HK-2 (cell line): ENCODE measurements at regions not wholly inside any gene's neighbourhood (a gene's known extent, or its start where the extent isn't known, plus 50 kb on each side); places are given as distances from the start of the nearest gene placed in this dataset.
"Not testable (repeated sequence)": the region's sequence is repeated elsewhere in the genome, so short reads cannot be mapped to it uniquely, and the experiment has no call there.

Experiments
- DNase-seq: peaks from one replicate; pipeline ENCODE4 v3.0.0-alpha.2; 2018; ENCODE audit not compliant: unreplicated experiment

GRCh38 chr10:58066979-58067378 lies 200.7 kb downstream of the IPMK start:
- DNase-seq, result no peak

DNA sequence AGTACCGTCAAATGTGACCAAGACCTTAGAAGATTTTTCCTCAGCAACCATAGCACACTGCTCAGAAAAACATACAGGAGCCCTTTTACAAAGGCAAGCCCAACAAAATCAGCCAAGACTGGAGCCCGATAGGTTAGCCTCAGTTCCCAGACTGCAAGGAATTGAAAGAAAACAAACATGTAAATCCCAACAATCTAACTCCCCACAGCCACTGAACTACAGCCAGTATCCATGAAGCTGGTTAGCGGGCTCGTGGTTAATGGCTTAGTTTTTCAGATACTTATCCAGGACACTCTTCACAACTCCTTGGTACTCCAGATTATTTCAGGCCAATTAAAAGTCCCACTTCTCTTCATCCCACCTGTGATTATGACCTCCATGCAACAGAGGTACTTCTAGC lies 201.6 kb downstream of the IPMK start:
- no peak for DNase-seq

DNA sequence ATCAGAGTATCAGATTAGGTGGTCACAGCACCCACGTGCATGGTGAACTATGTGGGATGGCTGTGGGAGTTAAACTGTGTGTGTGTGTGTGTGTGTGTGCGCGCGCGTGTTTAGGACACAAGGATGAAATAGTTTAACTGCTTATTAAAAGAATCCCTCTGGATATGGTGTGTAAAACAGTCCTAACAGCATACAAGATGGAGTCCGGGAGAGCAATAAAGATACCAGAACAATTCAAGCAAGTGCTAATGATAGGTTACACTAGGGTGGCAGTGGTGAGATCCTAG lies 202.2 kb downstream of the IPMK start:
- DNase-seq, result no peak

DNA sequence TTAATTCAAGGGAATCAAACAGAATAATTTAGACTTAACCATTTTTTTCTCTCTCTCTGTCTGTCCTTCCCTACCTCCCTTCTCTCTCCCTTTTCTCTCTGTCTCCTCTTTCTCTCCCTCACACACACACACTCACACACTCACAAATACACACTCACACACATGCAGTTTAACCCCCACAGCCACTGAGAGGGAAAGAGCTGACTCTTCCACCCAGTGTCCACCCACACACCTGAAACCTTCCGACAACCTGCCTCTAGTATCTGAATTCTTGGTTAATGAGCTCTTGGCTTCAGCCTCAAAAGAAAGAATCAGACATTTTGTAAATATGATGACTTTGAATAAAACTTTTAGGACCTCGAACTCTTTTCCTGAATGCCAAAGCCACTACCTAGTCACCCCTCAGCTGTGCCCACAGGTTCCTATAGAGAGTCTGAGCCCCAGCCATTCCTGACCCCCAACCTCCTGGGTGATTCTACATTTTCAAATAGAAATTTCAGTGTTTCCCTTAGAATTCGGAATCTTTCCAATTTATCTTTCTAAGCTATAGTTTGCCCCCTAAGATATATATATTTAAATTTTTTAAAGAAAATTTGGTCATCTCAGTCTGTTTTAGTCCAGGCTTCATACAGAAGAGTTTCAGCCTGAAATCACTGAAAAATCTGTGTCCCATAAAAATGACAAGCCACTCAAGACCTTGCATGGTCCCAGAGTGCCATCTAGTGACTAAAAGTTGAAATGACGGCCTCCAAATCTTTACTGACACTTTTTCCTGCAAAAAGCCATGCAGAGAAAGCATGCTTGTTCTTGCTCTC lies 202.8 kb downstream of the IPMK start:
- peak; percentile 22 for DNase-seq

GRCh38 chr10:58063861-58064480 lies 203.7 kb downstream of the IPMK start:
- no peak for DNase-seq

GRCh38 chr10:58058683-58059082 lies 209.0 kb downstream of the IPMK start:
- not testable (repeated sequence) for DNase-seq

GRCh38 chr10:58054881-58055280 lies 212.8 kb downstream of the IPMK start:
- DNase-seq, result no peak

DNA sequence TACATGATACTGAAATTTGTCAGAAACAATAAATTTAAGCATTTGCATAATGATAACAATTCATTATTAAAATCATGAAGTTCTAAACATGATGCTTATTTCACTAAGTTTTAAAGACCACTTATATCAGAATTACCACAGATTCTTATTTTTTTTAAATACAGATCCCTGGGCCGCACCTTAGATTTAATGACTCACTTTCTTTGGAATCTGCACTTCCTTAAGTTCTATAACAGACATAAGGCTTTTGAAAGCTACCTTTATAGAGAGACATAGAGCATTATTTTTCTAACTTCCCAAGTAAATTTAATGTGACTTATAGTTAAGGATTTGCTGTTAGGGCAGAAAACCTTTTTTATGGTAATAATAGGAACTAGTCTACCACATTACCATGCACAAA lies 214.9 kb downstream of the IPMK start:
- DNase-seq, result no peak

GRCh38 chr10:58050575-58050974 lies 217.1 kb downstream of the IPMK start:
- DNase-seq, result no peak

GRCh38 chr10:58048936-58049335 lies 218.8 kb downstream of the IPMK start:
- no peak for DNase-seq

DNA sequence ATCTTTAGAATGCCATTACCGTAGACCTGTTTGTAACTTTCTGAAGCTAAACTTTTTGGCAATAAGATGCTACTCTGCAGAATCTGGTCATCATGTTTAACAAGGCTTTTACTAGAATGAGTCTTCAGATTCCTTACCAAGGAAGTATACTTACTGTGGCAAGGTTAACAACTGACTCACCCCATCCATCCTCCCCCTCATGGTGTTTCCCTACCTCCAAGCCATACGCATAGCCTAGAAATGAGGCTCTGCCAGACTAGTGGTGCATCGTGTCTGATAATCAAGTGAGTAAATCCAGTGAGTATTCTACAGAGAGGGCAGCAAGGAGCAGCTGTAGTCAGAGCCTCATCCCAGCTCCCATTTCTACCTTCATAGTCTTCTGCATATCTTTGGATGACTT lies 223.6 kb downstream of the IPMK start:
- DNase-seq, result peak; percentile 37

GRCh38 chr10:58041901-58042300 lies 225.8 kb downstream of the IPMK start:
- DNase-seq, result no peak

DNA sequence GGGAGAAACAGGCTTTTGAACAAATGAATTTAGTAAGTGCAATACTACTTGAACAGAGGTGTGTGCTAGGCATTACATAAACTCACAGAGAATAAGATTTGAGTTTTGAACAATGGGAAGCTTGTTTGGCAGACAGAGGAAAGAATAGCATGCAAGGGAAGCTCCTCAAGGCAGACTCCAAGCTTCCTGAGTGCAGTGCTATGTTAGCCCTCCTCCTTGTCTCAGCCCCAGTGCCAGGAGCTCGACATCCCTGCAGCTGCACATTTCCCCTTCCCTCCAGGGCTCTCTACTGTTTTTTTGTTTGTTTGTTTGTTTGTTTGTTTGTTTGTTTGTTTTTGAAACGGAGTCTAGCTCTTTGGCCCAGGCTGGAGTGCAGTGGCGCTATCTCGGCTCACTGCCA lies 237.5 kb downstream of the IPMK start:
- DNase-seq, result no peak

DNA sequence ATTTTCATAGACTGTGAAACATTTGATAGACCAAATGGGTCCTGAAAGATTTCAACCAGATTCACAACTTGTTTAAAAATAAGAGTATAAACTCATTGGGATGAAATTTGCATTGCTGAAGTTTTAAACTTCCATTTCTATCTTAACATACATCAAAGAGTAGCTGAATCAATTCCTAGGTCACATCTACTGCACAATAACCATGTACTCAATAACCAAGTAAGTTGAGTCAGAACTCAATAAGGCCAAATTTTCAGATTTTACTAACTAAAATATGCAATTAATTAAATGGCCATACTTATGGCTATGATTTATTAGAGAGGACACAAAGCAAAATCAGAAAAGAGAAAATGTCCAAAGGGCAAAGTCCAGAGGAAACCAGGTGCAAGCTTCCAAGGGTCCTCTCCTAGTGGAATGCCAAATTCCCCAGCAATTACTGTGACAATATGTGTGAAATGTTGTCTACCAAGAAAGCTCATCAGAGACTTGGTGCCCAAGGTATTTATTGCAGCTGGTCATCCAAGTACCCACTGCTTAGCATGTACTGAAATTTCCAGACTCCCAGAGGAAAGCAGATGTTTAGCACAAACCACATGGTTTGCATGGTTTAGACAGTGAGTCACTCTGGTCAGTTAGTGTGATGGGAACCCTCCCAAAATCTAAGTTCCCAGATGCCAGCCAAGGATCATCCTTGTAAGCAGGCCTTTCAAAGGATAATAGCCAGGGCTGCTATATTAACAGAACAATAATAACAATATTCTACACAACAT lies 238.9 kb downstream of the IPMK start:
- no peak for DNase-seq

DNA sequence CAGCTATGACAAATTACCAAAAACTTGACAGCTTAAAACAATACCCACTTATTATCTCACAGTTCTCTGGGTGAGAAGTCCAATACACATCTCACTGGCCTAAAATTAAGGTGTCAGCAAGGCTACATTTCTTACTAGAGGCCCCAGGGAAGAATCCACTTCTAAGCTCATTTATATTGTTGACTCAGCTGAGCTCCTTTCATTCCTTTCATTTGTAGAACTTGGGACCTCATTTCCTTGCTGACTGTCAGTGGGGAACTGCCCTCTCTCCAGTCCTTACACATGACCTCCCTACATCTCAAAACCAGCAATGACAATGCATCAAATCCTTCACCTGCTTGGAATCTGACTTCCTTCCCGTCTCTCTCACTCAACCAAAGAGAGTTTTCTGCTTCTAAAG lies 240.3 kb downstream of the IPMK start:
- no peak for DNase-seq

DNA sequence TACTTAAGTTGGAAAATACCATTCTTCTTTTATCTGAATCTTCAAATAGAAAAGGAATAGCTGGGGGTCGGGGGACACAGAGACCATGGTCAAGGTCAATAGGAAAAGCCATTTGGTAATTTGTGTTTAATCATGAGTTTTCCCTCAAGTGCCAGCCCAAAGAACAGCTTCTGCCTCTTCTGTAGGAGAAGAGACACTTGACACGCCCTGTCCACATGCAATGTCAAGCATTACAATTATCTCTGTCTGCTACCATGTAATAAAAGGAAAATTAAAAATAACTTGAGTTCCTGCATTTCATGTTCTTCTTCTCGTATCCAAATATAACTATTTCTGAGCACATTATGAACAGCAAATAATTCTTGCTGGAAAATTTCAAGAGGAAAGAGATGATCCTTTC lies 241.7 kb downstream of the IPMK start:
- DNase-seq, result no peak

DNA sequence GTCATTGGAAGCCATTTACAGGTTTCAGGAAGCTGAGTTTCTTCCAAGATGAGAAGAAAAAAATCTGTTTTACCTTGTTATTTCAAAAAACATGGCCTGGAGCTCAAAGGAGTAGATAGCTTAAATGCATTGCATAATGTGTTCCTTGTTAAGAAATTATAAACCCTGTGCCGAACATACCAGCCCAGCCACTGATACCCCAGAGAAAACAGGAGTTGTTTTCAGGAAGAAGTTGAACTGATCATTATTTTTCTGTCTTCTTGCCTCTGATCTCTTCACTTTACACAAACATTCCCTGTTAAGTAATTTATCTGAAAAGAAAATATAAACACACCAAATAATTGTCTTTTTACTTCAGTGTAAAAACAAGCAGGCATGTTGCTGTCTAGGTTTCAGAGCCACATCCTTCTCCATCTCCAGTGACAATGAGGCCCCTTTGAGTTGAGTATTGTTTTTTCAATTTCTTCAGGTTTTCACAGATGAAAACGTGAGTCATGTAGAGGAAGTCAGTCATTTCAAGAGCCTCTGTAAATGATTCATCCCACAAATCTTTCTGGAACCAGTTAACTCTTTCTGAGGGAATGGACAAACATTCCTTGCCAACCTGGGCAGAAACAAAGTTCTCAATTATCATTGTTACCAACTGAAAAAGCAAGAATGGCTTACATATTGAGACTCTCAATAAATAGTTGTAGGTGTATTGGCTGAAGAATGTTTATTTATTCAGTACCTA lies 244.2 kb downstream of the IPMK start:
- no peak for DNase-seq

DNA sequence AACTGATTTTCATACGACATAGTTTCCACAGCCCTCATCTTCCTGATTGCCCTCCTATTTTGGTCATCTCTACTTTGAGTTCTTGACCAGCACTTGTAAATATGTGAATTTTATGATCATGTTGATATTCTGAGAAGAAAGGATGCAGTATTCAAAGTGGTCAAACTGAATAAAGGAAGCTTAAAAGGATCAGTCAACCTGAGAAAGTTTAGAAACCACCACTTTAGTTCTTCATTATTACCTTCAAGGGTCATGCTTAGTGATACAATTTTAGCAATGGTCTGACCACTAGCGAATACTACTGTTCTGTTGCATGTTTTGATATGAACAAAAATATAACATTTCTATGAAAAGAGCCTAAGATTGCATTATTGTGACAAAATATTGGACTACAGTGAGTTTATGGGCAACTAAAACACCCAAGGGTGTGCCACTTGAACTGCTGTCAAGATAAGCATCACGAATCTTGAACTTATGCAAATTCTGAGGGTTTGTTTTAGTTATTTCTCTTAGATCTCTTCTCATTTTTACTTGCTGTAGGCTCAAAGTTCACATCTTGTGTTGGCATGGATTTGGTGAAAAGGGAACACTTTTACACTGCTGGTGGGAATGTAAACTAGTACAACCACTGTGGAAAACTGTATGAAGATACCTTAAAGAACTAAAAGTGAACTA lies 247.7 kb downstream of the IPMK start:
- no peak for DNase-seq

DNA sequence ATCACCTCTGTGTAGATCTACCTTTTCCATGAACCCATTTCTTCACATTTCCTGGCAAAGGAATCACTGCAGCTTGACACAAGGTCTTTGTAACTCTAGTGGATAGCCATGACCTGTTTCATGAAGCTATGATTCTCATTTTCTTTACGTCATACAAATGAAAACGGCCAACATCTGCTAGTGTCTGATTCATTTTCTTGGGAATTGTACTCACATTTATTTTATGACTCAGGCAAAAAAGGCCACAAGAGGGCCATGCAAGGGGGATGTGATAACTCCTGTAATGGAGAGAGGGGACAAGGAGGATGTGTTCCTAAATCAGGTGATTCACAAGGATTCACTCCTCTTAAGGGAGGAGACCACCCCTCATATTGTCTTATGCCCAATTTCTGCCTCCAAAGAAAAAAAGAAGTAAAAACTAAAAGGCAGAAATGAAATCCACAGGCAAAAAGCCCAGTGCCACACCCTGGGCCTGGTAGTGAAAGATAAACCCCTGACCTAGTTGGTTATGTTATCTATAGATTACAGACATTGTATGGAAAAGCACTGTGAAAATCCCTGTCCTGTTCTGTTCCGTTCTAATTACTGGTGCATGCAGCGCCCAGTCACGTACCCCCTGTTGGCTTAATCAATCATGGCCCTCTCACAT lies 249.9 kb downstream of the IPMK start:
- DNase-seq, result no peak

GRCh38 chr10:58016614-58017013 lies 251.1 kb downstream of the IPMK start:
- no peak for DNase-seq

DNA sequence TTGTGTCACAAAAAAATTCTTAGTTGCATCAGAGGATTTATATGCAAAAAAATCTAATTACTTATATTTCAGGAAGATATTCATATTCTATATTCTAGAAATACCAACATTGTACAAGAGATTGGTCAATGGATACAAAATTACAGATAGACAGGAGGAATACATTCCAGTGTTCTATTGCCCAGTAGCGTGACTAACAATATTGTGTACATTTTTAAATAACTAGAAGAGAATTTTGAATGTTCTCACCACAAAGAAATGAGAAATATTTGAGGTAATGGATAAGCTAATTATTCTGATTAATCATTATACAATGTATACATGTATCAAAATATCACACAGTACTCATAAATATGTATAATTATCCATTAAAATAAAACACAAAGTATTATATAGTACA lies 253.3 kb downstream of the IPMK start:
- DNase-seq, result no peak
